ENCODE measurements at regions not wholly inside any gene's neighbourhood (a gene's known extent, or its start where the extent isn't known, plus 50 kb on each side); places are given as distances from the start of the nearest gene placed in this dataset.

DNA sequence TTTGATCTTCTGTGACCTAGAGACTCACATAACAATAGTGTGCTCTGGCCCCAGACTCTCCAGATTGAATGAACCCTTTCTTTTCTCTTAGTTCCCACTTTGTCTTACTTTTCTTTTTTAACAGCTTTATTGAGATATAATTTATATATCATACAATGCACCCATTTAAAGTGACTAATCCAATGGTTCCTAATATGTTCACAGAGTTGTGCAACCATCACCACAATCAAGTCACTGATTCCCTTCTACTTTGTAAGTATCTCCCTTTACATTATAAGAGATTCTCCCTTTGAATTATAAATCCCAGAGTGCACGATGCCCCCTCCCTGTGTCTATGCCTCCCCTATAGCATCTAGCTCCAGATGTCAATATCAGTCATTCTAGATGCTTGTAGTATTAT lies 172.4 kb downstream of the HINT1 start:
- no peak overlapping the region for H3K4me3 ChIP-seq (ENCODE audit: low read length)
- no peak for DNase-seq (ENCODE audit: low read depth)
- TF ChIP-seq CTCF (IDR thresholded peaks at IDR 0.05; ENCODE audit: insufficient read depth, low read depth, low read length, missing control alignments): no peak

- DNase-seq (ENCODE audit: low read depth): peak; percentile 18
- H3K4me3 ChIP-seq (ENCODE audit: low read length): no peak overlapping the region
- TF ChIP-seq CTCF (IDR thresholded peaks at IDR 0.05; ENCODE audit: insufficient read depth, low read depth, low read length, missing control alignments): no peak
These were observed 173.0 kb downstream of the HINT1 start for GRCh38 chr5:130992095-130992494.

DNA sequence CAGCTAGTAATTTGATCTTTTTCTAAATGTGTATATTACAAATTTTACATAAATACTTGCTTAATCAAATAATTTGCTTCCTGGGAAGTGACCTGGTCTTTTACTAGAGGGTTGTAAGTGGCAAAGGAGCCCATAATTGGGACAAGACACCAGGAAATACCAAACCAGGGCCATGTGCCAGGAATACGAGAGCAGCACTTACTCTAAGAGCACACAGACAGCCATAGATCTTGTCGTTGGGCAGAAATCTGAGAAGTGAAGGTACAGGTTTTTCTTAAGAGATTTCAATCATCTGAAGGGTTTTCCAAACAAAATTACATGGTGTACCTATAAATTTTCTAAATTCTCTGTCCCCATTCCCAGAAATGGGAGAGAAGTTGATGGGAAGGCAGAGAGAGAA lies 179.3 kb downstream of the HINT1 start:
- H3K4me3 ChIP-seq (ENCODE audit: low read length): no peak overlapping the region
- DNase-seq (ENCODE audit: low read depth): no peak
- TF ChIP-seq CTCF (IDR thresholded peaks at IDR 0.05; ENCODE audit: insufficient read depth, low read depth, low read length, missing control alignments): no peak

DNA sequence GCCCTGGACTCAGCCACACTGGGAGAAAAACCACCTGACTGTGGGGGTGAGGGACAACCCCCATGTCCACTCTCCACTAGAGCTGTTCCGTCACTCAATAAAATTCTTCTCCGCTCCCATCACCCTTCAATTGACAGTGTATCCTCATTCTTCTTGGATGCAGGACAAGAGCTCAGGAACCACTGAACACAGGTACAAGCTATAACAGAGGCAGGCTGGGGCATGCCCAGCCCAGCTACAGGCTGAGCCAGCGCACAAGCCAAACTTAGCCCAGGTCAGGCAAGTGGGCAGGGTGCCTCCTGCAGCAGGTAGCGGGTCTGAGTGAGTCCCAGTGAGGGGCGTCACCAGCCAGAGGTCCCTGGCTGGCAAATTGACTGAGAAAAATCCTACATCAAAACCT lies 183.4 kb downstream of the HINT1 start:
- no peak for TF ChIP-seq CTCF (IDR thresholded peaks at IDR 0.05; ENCODE audit: insufficient read depth, low read depth, low read length, missing control alignments)
- no peak overlapping the region for H3K4me3 ChIP-seq (ENCODE audit: low read length)
- DNase-seq (ENCODE audit: low read depth): peak; percentile 37

GRCh38 chr5:130978475-130978874 lies 186.6 kb downstream of the HINT1 start:
- TF ChIP-seq CTCF (IDR thresholded peaks at IDR 0.05; ENCODE audit: insufficient read depth, low read depth, low read length, missing control alignments): no peak
- H3K4me3 ChIP-seq (ENCODE audit: low read length): no peak overlapping the region
- DNase-seq (ENCODE audit: low read depth): peak; percentile 61

- no peak for TF ChIP-seq CTCF (IDR thresholded peaks at IDR 0.05; ENCODE audit: insufficient read depth, low read depth, low read length, missing control alignments)
- DNase-seq (ENCODE audit: low read depth): no peak
- no peak overlapping the region for H3K4me3 ChIP-seq (ENCODE audit: low read length)
These were observed 188.6 kb downstream of the HINT1 start for GRCh38 chr5:130976493-130976892.

GRCh38 chr5:130975847-130976246 lies 189.2 kb downstream of the HINT1 start:
- H3K4me3 ChIP-seq (ENCODE audit: low read length): no peak overlapping the region
- TF ChIP-seq CTCF (IDR thresholded peaks at IDR 0.05; ENCODE audit: insufficient read depth, low read depth, low read length, missing control alignments): no peak
- peak; percentile 75 for DNase-seq (ENCODE audit: low read depth)

Data from epithelial cell of esophagus (primary cell).